MM.1S (cell line): ENCODE measurements at regions not wholly inside any gene's neighbourhood (a gene's known extent, or its start where the extent isn't known, plus 50 kb on each side); places are given as distances from the start of the nearest gene placed in this dataset.

Experiments
- EZH2 ChIP-seq: fragments of 300-600 bp; sonication (generic); optimal IDR thresholded peaks from 2 replicates; pipeline ENCODE3; 2017; ENCODE audit warnings: low read depth, mild to moderate bottlenecking, antibody characterized with exemption, low read length, mixed read lengths
- TF ChIP-seq, protein P1 (sequence below): fragments of 300-600 bp; sonication (generic); IDR thresholded peaks from 2 replicates; pipeline ENCODE4 v1.5.1; 2016; ENCODE audit warnings: antibody characterized with exemption, low read length, mixed read lengths

GRCh38 chrX:66751136-66751782, 112.4 kb upstream of the EDA2R start:
- TF ChIP-seq, protein P1, sequence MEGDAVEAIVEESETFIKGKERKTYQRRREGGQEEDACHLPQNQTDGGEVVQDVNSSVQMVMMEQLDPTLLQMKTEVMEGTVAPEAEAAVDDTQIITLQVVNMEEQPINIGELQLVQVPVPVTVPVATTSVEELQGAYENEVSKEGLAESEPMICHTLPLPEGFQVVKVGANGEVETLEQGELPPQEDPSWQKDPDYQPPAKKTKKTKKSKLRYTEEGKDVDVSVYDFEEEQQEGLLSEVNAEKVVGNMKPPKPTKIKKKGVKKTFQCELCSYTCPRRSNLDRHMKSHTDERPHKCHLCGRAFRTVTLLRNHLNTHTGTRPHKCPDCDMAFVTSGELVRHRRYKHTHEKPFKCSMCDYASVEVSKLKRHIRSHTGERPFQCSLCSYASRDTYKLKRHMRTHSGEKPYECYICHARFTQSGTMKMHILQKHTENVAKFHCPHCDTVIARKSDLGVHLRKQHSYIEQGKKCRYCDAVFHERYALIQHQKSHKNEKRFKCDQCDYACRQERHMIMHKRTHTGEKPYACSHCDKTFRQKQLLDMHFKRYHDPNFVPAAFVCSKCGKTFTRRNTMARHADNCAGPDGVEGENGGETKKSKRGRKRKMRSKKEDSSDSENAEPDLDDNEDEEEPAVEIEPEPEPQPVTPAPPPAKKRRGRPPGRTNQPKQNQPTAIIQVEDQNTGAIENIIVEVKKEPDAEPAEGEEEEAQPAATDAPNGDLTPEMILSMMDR, result no peak
- TF ChIP-seq EZH2, result no peak
